SKM-1 treated with dmso at 0.1 percent for 144 hours (cell line): ENCODE measurements at regions not wholly inside any gene's neighbourhood (a gene's known extent, or its start where the extent isn't known, plus 50 kb on each side); places are given as distances from the start of the nearest gene placed in this dataset.
"Not testable (repeated sequence)": the region's sequence is repeated elsewhere in the genome, so short reads cannot be mapped to it uniquely, and the experiment has no call there.

Experiments
- DNase-seq: peaks from one replicate; lab custom pipeline; 2025; ENCODE audit not compliant: unreplicated experiment; lab: John Stamatoyannopoulos, UW

- no peak for DNase-seq
Observed at GRCh38 chr5:7074176-7074575, 321.8 kb upstream of the ADCY2 start.

- DNase-seq = no peak
Observed at GRCh38 chr5:7075470-7075869, 320.5 kb upstream of the ADCY2 start.

GRCh38 chr5:7078101-7078500 is 317.8 kb upstream of the ADCY2 start:
- no peak for DNase-seq

GRCh38 chr5:7078901-7079300 is 317.0 kb upstream of the ADCY2 start:
- no peak for DNase-seq

- DNase-seq = no peak
Observed at GRCh38 chr5:7080501-7080900, 315.4 kb upstream of the ADCY2 start.

- no peak for DNase-seq
Observed at GRCh38 chr5:7087719-7088297, 308.1 kb upstream of the ADCY2 start.

- no peak for DNase-seq
Observed at GRCh38 chr5:7088849-7089248, 307.1 kb upstream of the ADCY2 start.

- no peak for DNase-seq
Observed at GRCh38 chr5:7094626-7095025, 301.3 kb upstream of the ADCY2 start.

- no peak for DNase-seq
Observed at GRCh38 chr5:7096294-7096693, 299.6 kb upstream of the ADCY2 start.

- no peak for DNase-seq
Observed at GRCh38 chr5:7105358-7105757, 290.6 kb upstream of the ADCY2 start.

GRCh38 chr5:7117961-7118360 is 278.0 kb upstream of the ADCY2 start:
- DNase-seq = no peak

- DNase-seq = no peak
Observed at GRCh38 chr5:7131680-7132079, 264.3 kb upstream of the ADCY2 start.

GRCh38 chr5:7146886-7147285 is 249.1 kb upstream of the ADCY2 start:
- DNase-seq = no peak

- DNase-seq = no peak
Observed at GRCh38 chr5:7157083-7157482, 238.9 kb upstream of the ADCY2 start.

- no peak for DNase-seq
Observed at GRCh38 chr5:7169240-7169878, 226.6 kb upstream of the ADCY2 start.

- not testable (repeated sequence) for DNase-seq
Observed at GRCh38 chr5:7170785-7171184, 225.2 kb upstream of the ADCY2 start.

GRCh38 chr5:7179364-7179763 is 216.6 kb upstream of the ADCY2 start:
- no peak for DNase-seq

GRCh38 chr5:7181841-7182240 is 214.1 kb upstream of the ADCY2 start:
- DNase-seq = no peak

- DNase-seq = no peak
Observed at GRCh38 chr5:7185742-7186141, 210.2 kb upstream of the ADCY2 start.

GRCh38 chr5:7186818-7187217 is 209.1 kb upstream of the ADCY2 start:
- no peak for DNase-seq

GRCh38 chr5:7190712-7191250 is 205.2 kb upstream of the ADCY2 start:
- no peak for DNase-seq

GRCh38 chr5:7192016-7192415 is 203.9 kb upstream of the ADCY2 start:
- no peak for DNase-seq

GRCh38 chr5:7202846-7203245 is 193.1 kb upstream of the ADCY2 start:
- DNase-seq = no peak
